Parathyroid adenoma (tissue), 2 donors: ENCODE measurements at regions not wholly inside any gene's neighbourhood (a gene's known extent, or its start where the extent isn't known, plus 50 kb on each side); places are given as distances from the start of the nearest gene placed in this dataset.

Source experiments
- H2AFZ ChIP-seq: fragments of 300-600 bp; sonication (generic); one replicate; pipeline ENCODE4 v1.7.0; 2017; ENCODE audit warnings: antibody characterized with exemption, mild to moderate bottlenecking
- H3K27ac ChIP-seq: fragments of 300-600 bp; sonication (generic); one replicate; pipeline ENCODE4 v1.7.0; 2017
- H3K27me3 ChIP-seq: fragments of 300-600 bp; sonication (generic); one replicate; pipeline ENCODE4 v1.7.0; 2017; ENCODE audit warnings: low read length; ENCODE audit not compliant: control insufficient read depth, insufficient read depth
- H3K36me3 ChIP-seq: fragments of 300-600 bp; sonication (generic); one replicate; pipeline ENCODE4 v1.7.0; 2017; ENCODE audit warnings: low read length; ENCODE audit not compliant: control insufficient read depth, insufficient read depth
- H3K4me1 ChIP-seq: fragments of 300-600 bp; sonication (generic); one replicate; pipeline ENCODE4 v1.7.0; 2017; ENCODE audit warnings: control low read depth
- H3K4me2 ChIP-seq: fragments of 300-600 bp; sonication (generic); one replicate; pipeline ENCODE4 v1.7.0; 2017; ENCODE audit warnings: low read length
- H3K4me3 ChIP-seq: fragments of 300-600 bp; sonication (generic); one replicate; pipeline ENCODE4 v1.7.0; 2017; ENCODE audit warnings: low read depth, low read length
- H3K79me2 ChIP-seq: fragments of 300-600 bp; sonication (generic); one replicate; pipeline ENCODE4 v1.7.0; 2017; ENCODE audit warnings: control low read depth
- H3K9ac ChIP-seq: fragments of 300-600 bp; sonication (generic); one replicate; pipeline ENCODE4 v1.7.0; 2017; ENCODE audit warnings: mild to moderate bottlenecking
- H3K9me3 ChIP-seq: fragments of 300-600 bp; sonication (generic); one replicate; pipeline ENCODE4 v1.7.0; 2017; ENCODE audit warnings: low read length; ENCODE audit not compliant: control insufficient read depth
- CTCF ChIP-seq: fragments of 300-600 bp; sonication (generic); IDR thresholded peaks from one replicate; pipeline ENCODE4 v1.7.0; 2017; ENCODE audit warnings: antibody characterized with exemption, mild to moderate bottlenecking
- donor health status: primary hyperparathyroidism.

GRCh38 chr3:170697131-170697530 lies 111.3 kb upstream of the SLC7A14 start:
- no peak for TF ChIP-seq CTCF
- no peaks in the 10 kb centered on the region for H3K79me2 ChIP-seq
- no peak overlapping the region for H3K9ac ChIP-seq
- H3K4me3 ChIP-seq, result no peak overlapping the region
- H3K36me3 ChIP-seq, result no peaks in the 10 kb centered on the region
- H3K27me3 ChIP-seq, result no peaks in the 10 kb centered on the region
- H3K27ac ChIP-seq, result no peak overlapping the region
- no peaks in the 10 kb centered on the region for H3K9me3 ChIP-seq
- H3K4me1 ChIP-seq, result no peaks in the 10 kb centered on the region
- no peak overlapping the region for H2AFZ ChIP-seq
- no peak overlapping the region for H3K4me2 ChIP-seq

GRCh38 chr3:170695486-170696064 lies 109.7 kb upstream of the SLC7A14 start:
- Histone ChIP-seq H3K27ac (no peak overlapping the region), H3K4me1 (no peaks in the 10 kb centered on the region), H3K4me2 (no peak overlapping the region), H3K79me2 (no peaks in the 10 kb centered on the region), H3K36me3 (no peaks in the 10 kb centered on the region), H3K9ac (no peak overlapping the region), H2AFZ (no peak overlapping the region), H3K4me3 (no peak overlapping the region), H3K27me3 (no peaks in the 10 kb centered on the region), H3K9me3 (no peaks in the 10 kb centered on the region)
- TF ChIP-seq CTCF, result no peak

GRCh38 chr3:170692720-170693119 lies 106.8 kb upstream of the SLC7A14 start:
- TF ChIP-seq CTCF, result no peak
- no peaks in the 10 kb centered on the region for H3K27me3 ChIP-seq
- H3K9ac ChIP-seq, result no peak overlapping the region
- no peaks in the 10 kb centered on the region for H3K9me3 ChIP-seq
- H3K4me1 ChIP-seq, result no peaks in the 10 kb centered on the region
- H2AFZ ChIP-seq, result no peak overlapping the region
- H3K36me3 ChIP-seq, result no peaks in the 10 kb centered on the region
- no peaks in the 10 kb centered on the region for H3K79me2 ChIP-seq
- H3K27ac ChIP-seq, result no peak overlapping the region
- H3K4me2 ChIP-seq, result no peak overlapping the region
- H3K4me3 ChIP-seq, result no peak overlapping the region

GRCh38 chr3:170690661-170690981 lies 104.7 kb upstream of the SLC7A14 start:
- no peaks in the 10 kb centered on the region for H3K9me3 ChIP-seq
- H2AFZ ChIP-seq, result no peak overlapping the region
- no peaks in the 10 kb centered on the region for H3K36me3 ChIP-seq
- no peak overlapping the region for H3K4me2 ChIP-seq
- no peak overlapping the region for H3K27ac ChIP-seq
- no peaks in the 10 kb centered on the region for H3K79me2 ChIP-seq
- H3K27me3 ChIP-seq, result no peaks in the 10 kb centered on the region
- no peak overlapping the region for H3K4me3 ChIP-seq
- H3K4me1 ChIP-seq, result no peaks in the 10 kb centered on the region
- TF ChIP-seq CTCF, result no peak
- no peak overlapping the region for H3K9ac ChIP-seq

GRCh38 chr3:170689893-170690660 lies 104.2 kb upstream of the SLC7A14 start:
- no peaks in the 10 kb centered on the region for H3K4me1 ChIP-seq
- H3K27ac ChIP-seq, result no peak overlapping the region
- peak; percentile 49 for TF ChIP-seq CTCF
- H3K36me3 ChIP-seq, result no peaks in the 10 kb centered on the region
- no peak overlapping the region for H3K4me2 ChIP-seq
- no peak overlapping the region for H3K4me3 ChIP-seq
- no peak overlapping the region for H3K9ac ChIP-seq
- H3K9me3 ChIP-seq, result no peaks in the 10 kb centered on the region
- H3K79me2 ChIP-seq, result no peaks in the 10 kb centered on the region
- no peak overlapping the region for H2AFZ ChIP-seq
- no peaks in the 10 kb centered on the region for H3K27me3 ChIP-seq
